Embryonic facial prominence (tissue), 1 donor: ENCODE measurements at regions not wholly inside any gene's neighbourhood (a gene's known extent, or its start where the extent isn't known, plus 50 kb on each side); places are given as distances from the start of the nearest gene placed in this dataset.

Experiments
- DNase-seq: peaks from one replicate; pipeline ENCODE4 v3.0.0-alpha.2; 2016; ENCODE audit errors: extremely low spot score

- DNase-seq, result no peak
Observed at GRCh38 chr20:40393197-40394079, 295.6 kb downstream of the MAFB start.

GRCh38 chr20:40390654-40391053 lies 298.4 kb downstream of the MAFB start:
- no peak for DNase-seq

GRCh38 chr20:40370800-40371199 lies 318.2 kb downstream of the MAFB start:
- no peak for DNase-seq

GRCh38 chr20:40368876-40369275 lies 320.2 kb downstream of the MAFB start:
- DNase-seq, result no peak

- no peak for DNase-seq
Observed at GRCh38 chr20:40361916-40362315, 327.1 kb downstream of the MAFB start.

GRCh38 chr20:40359131-40359912 lies 329.7 kb downstream of the MAFB start:
- no peak for DNase-seq

GRCh38 chr20:40354880-40355279 lies 334.2 kb downstream of the MAFB start:
- DNase-seq, result no peak

GRCh38 chr20:40343390-40343789 lies 345.6 kb downstream of the MAFB start:
- DNase-seq, result no peak

- DNase-seq, result no peak
Observed at GRCh38 chr20:40341561-40341960, 347.5 kb downstream of the MAFB start.

GRCh38 chr20:40339661-40340449 lies 349.2 kb downstream of the MAFB start:
- DNase-seq, result no peak

GRCh38 chr20:40336533-40336932 lies 352.5 kb downstream of the MAFB start:
- no peak for DNase-seq

GRCh38 chr20:40335901-40336351 lies 353.1 kb downstream of the MAFB start:
- no peak for DNase-seq

GRCh38 chr20:40335437-40335836 lies 353.6 kb downstream of the MAFB start:
- DNase-seq, result no peak

GRCh38 chr20:40333591-40333990 lies 355.4 kb downstream of the MAFB start:
- no peak for DNase-seq

- no peak for DNase-seq
Observed at GRCh38 chr20:40331807-40332560, 357.1 kb downstream of the MAFB start.

- no peak for DNase-seq
Observed at GRCh38 chr20:40331249-40331648, 357.8 kb downstream of the MAFB start.

- DNase-seq, result no peak
Observed at GRCh38 chr20:40329321-40329720, 359.7 kb downstream of the MAFB start.

- no peak for DNase-seq
Observed at GRCh38 chr20:40326784-40327183, 362.3 kb downstream of the MAFB start.

- no peak for DNase-seq
Observed at GRCh38 chr20:40325006-40325568, 363.9 kb downstream of the MAFB start.

- no peak for DNase-seq
Observed at GRCh38 chr20:40323361-40323794, 365.7 kb downstream of the MAFB start.

- DNase-seq, result no peak
Observed at GRCh38 chr20:40322941-40323340, 366.1 kb downstream of the MAFB start.
